ENCODE measurements at regions not wholly inside any gene's neighbourhood (a gene's known extent, or its start where the extent isn't known, plus 50 kb on each side); places are given as distances from the start of the nearest gene placed in this dataset.

DNA sequence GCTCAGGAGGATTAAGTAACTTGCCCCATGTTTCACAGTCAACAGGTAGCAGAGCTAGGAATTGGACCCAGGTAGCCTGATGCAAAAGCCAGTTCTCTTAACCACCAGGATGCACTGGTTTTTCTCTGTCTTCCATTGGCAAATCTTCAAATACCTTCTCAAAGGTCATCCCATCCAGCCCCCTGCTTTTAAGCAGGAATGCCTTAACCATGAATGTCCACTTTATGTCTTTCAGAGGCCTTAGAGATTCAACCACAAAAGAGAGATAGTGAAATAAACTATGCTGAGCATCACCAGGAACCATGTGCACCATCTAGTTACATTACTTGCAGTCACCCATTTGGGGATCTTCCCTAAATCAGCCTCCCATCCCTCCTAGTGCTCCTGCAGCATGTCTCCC, 94.3 kb downstream of the C17orf67 start:
- DNase-seq (ENCODE audit: low spot score), result no peak

GRCh38 chr17:56739776-56740175, 93.9 kb downstream of the C17orf67 start:
- no peak for DNase-seq (ENCODE audit: low spot score)

GRCh38 chr17:56740481-56740880, 93.2 kb downstream of the C17orf67 start:
- DNase-seq (ENCODE audit: low spot score), result no peak

Measured in activated CD4-positive, alpha-beta T cell treated with anti-CD3 and anti-CD28 coated beads, Interleukin-2, Interleukin-4, amounts not matched to agents 100 ng/mL and 50 ng/mL, durations not matched to agents 16 hours and 8 hours (primary cell).